GM21529 (cell line): ENCODE measurements at regions not wholly inside any gene's neighbourhood (a gene's known extent, or its start where the extent isn't known, plus 50 kb on each side); places are given as distances from the start of the nearest gene placed in this dataset.
"Not testable (repeated sequence)": the region's sequence is repeated elsewhere in the genome, so short reads cannot be mapped to it uniquely, and the experiment has no call there.

ENCODE experiments used
- ATAC-seq: cut with Tn5 transposase; IDR thresholded peaks from one replicate; pipeline ENCODE4 v1.9.1; 2021; ENCODE audit not compliant: unreplicated experiment

- ATAC-seq: no peak
These were observed 606.2 kb downstream of the KLHL13 start for GRCh38 chrX:117510453-117510852.

GRCh38 chrX:117508021-117508420 lies 608.6 kb downstream of the KLHL13 start:
- ATAC-seq: no peak

- ATAC-seq: no peak
These were observed 629.2 kb downstream of the KLHL13 start for GRCh38 chrX:117487421-117487820.

- no peak for ATAC-seq
These were observed 632.7 kb downstream of the KLHL13 start for GRCh38 chrX:117483950-117484349.

DNA sequence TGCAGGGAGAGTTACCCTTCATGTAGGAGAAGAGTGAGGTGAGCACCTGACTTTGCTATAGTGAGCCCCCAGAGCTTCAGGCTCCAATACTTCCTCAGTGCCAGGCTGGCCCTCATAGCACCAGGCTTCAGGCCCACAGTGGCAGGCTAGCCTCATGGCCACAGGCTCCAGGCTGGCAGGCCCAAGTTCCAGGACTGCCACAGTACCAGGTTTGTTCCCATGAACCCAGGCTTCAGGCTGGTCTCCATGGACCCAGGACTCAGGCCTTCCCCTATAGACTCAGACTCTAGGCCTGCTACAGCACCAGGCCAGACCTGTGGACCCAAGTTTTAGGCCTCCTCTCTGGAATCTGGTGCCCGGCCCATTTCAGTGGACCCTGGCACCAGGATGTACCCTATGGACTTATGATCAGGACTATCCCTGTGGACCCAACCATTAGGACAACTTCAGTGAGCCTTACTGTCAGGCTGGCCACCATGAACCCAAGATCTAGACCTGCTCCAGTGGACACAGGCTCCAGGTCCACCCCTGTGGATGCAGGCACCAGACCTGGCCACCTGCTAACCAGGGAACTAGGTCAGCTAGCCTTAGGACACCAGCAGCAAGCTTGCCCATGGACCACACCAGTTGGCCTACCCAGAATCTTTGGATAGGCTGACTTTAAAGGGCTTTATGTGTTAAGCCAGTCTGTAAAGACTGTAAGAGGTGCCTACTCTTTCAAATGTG lies 658.2 kb downstream of the KLHL13 start:
- no peak for ATAC-seq

- ATAC-seq: no peak
These were observed 660.8 kb downstream of the KLHL13 start for GRCh38 chrX:117455787-117456186.

- no peak for ATAC-seq
These were observed 687.1 kb downstream of the KLHL13 start for GRCh38 chrX:117429501-117429900.

GRCh38 chrX:117407449-117408150 lies 709.0 kb downstream of the KLHL13 start:
- ATAC-seq: no peak

DNA sequence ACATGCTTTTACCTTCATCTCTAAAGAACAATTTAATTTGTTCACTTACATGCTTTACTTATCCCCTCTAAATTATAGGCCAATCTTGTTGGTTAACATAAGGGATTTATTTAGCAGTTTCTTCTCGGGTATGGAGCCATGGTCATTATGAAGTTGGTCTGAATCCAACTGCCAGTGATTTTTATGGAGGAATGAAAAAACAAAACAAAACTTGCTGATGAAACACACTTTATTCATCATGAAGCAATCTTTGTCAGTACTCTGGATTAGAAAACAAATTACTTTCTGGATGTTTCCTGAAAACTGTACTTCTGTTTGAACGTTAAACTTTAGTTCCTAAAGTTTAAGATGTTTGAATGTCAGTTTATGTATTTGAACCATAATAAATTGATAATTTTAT lies 715.8 kb downstream of the KLHL13 start:
- no peak for ATAC-seq

DNA sequence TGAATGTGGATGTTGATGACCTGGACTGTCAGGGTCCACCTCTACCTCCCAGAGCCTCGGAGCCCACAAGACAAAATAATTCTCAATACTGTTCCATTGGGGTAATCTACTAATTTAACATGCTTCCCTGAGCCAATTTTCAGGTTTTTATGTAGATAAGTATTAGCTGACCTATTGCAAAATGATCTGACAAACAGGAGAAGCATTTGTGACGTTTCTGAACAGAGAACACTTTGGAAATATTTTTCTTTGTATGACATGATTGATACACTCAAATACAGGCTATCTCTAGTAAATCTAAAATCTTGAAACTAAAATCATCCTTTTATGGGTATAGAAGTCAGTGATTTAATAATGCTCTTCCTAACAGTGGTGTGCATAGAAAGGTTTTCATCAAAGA lies 716.6 kb downstream of the KLHL13 start:
- no peak for ATAC-seq

- ATAC-seq: no peak
These were observed 718.8 kb downstream of the KLHL13 start for GRCh38 chrX:117397844-117398243.

- ATAC-seq: not testable (repeated sequence)
These were observed 722.0 kb downstream of the KLHL13 start for GRCh38 chrX:117394506-117395070.

DNA sequence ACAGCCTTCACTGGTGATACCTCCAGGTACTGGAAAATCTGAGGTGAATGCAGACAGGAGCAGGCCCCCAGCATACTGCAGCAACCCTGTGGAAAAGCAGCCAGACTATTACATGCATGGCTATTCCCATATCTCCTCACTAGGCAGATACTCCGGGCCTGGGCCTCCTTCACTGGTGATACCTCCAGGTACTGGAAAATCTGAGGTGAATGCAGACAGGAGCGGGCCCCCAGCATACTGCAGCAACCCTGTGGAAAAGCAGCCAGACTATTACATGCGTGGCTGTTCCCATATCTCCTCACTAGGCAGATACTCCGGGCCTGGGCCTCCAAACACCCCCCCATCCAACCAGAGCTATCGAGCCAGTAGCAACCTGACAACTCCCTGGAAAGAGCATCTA lies 724.2 kb downstream of the KLHL13 start:
- ATAC-seq: not testable (repeated sequence)

- no peak for ATAC-seq
These were observed 740.1 kb downstream of the KLHL13 start for GRCh38 chrX:117376460-117376859.

GRCh38 chrX:117335209-117335608 lies 781.4 kb downstream of the KLHL13 start:
- no peak for ATAC-seq

- ATAC-seq: no peak
These were observed 789.2 kb downstream of the KLHL13 start for GRCh38 chrX:117327373-117327772.

- no peak for ATAC-seq
These were observed 790.9 kb downstream of the KLHL13 start for GRCh38 chrX:117325706-117326105.

DNA sequence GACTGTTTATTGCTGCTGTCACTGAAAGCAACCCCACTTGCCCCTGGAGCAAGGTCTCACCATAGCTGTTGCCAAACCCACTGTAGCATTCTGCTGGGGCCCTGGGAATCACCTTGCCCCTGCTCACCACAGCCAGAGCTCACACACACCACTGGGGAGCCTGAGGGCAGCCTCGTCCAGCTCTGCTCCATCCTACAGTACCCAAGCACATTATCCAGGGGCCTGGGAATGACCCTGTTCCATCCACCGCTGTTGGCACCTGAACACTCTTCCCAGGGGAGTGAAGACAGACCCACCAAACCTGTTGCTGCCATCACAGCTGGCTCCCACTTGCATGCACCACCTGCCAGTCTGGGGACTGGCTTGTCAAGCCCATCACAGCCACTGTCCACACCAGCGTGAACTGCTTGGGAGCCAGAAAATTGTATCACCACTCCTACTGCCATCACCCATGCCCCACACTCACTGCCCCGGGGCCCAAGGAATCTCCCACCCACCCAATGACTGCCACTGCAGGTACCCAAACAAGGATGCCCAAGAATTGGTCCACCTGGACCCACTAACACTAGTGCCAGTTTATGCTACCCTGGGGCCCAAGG lies 811.3 kb downstream of the KLHL13 start:
- no peak for ATAC-seq

DNA sequence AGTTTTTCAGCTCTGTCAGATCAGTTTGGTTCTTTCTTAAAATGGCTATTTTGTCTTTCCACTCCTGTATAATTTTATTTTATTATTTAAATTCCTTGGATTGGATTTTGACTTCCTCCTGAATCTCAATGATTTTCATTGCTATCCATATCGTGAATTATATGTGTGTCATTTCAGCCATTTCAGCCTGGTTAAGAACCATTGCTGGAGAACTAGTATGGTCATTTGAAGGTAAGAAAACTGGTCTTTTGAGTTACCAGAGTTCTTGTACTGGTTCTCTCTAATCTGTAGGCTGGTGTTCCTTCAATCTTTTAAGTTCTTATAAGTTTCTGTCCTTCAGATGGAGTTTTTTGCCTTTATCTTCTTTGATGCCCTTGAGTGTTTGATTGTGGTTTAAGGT lies 815.5 kb downstream of the KLHL13 start:
- ATAC-seq: no peak

GRCh38 chrX:117291760-117292159 lies 824.9 kb downstream of the KLHL13 start:
- ATAC-seq: no peak

GRCh38 chrX:117274965-117275364 lies 812.2 kb upstream of the CT83 start:
- no peak for ATAC-seq
